Pancreas (tissue), 10 donors: ENCODE measurements at regions not wholly inside any gene's neighbourhood (a gene's known extent, or its start where the extent isn't known, plus 50 kb on each side); places are given as distances from the start of the nearest gene placed in this dataset.

Experiments used
- ATAC-seq, 4 donors: fragments of 200-7000 bp; cut with Tn5 transposase; one replicate each; pipeline versions ENCODE4 v1.8.0 to v1.9.1; 2020; ENCODE audit warnings: mild to moderate bottlenecking in 4 of 4, moderate library complexity in 4 of 4
- DNase-seq, 6 donors: peaks; one replicate each; pipeline ENCODE4 v3.0.0-alpha.2; 2020
- FAIRE-seq: peaks from 2 replicates; lab custom pipeline; 2012; peaks lifted over from hg19 to GRCh38; lab: Jason Lieb, UNC
- H3K27ac ChIP-seq, 4 donors: fragments of 200-600 bp; sonication (generic); 1 replicate in 3 of 4; 2 replicates in 1 of 4; pipeline versions ENCODE4 v1.5.0 to v1.8.0; 2020
- H3K27me3 ChIP-seq, 4 donors: fragments of 200-600 bp; one replicate each; pipeline ENCODE4 v1.8.0; 2021
- H3K36me3 ChIP-seq, 3 donors: fragments of 200-600 bp; sonication (generic) in 1 of 3; one replicate each; pipeline versions ENCODE4 v1.5.0 to v1.8.0; 2020 to 2021
- H3K4me1 ChIP-seq, 3 donors: fragments of 200-600 bp; one replicate each; pipeline ENCODE4 v1.8.0; 2021
- H3K4me3 ChIP-seq, 4 donors: fragments of 200-600 bp; sonication (generic) in 2 of 4; one replicate each; pipeline versions ENCODE4 v1.5.0 to v1.8.0; 2020 to 2021
- H3K9me3 ChIP-seq, 4 donors: fragments of 200-600 bp; one replicate each; pipeline ENCODE4 v1.8.0; 2021
- CTCF ChIP-seq, 4 donors: fragments of 200-600 bp; sonication (generic) in 3 of 4; IDR thresholded peaks; one replicate each; pipeline versions ENCODE4 v1.5.0 to v1.8.0; 2021; ENCODE audit warnings: antibody characterized with exemption in 4 of 4
- WGBS, 2 donors: extraction: QIAGEN DNeasy Blood & Tissue Kit; methylation state at CpG; one replicate each; pipeline ENCODE4 v1.1.7; 2013; 5-methylcytosine and 5-hydroxymethylcytosine counted together
- intact Hi-C, 3 donors: fragments of 100-400 bp; cut with DNase I; formaldehyde crosslinking; loops; one replicate each; pipeline versions ENCODE4 v1.11.1 to v1.14.2; 2022
- donor health status: healthy with polysubstance abuse.
- donor health status: DM: no; HTN: no; CAD: no; lungs with moderate emphysema.
- donor health status: DM: no; HTN: no; CAD: no.
- donor health status: control.
- donor health status: control.
- donor health status: Bipolar disorder and iron deficiency.
- donor health status: DM: yes; HTN: yes; CAD: no.
- donor health status: DM: no; HTN: no; CAD: no.
- donor health status: DM: no; HTN: no; CAD: no.
- donor health status: DM: yes; HTN: yes; CAD: no.

- DNase-seq (no peak), ATAC-seq (no peak), FAIRE-seq (no peak)
- H3K36me3 ChIP-seq, result no peaks in the 10 kb centered on the region
- no peak for TF ChIP-seq CTCF (IDR thresholded peaks at IDR 0.05)
- WGBS, 2 donors, result 37 to 45% methylated on average over 6 of the region's 6 CpGs
- H3K4me3 ChIP-seq, result no peak overlapping the region
- H3K27me3 ChIP-seq, result peaks cover 0 to 17% (median 1%) of the 10 kb centered on the region in 4 donors
- H3K4me1 ChIP-seq, result no peaks in the 10 kb centered on the region
- no peaks in the 10 kb centered on the region for H3K9me3 ChIP-seq
- intact Hi-C loops, result no loop called here
- no peak overlapping the region for H3K27ac ChIP-seq
Observed at GRCh38 chr12:127780881-127781280, 486.1 kb upstream of the TMEM132C start.

- no peaks in the 10 kb centered on the region for H3K9me3 ChIP-seq
- peaks cover 0 to 17% (median 1%) of the 10 kb centered on the region in 4 donors for H3K27me3 ChIP-seq
- intact Hi-C loops, result no loop called here
- TF ChIP-seq CTCF (IDR thresholded peaks at IDR 0.05), result no peak
- ATAC-seq (no peak), FAIRE-seq (no peak), DNase-seq (no peak)
- H3K36me3 ChIP-seq, result no peaks in the 10 kb centered on the region
- H3K4me3 ChIP-seq, result no peak overlapping the region
- H3K27ac ChIP-seq, result no peak overlapping the region
- H3K4me1 ChIP-seq, result no peaks in the 10 kb centered on the region
- WGBS, 2 donors, result 34 to 38% methylated on average over 5 of the region's 5 CpGs
Observed at GRCh38 chr12:127781336-127781735, 485.6 kb upstream of the TMEM132C start.

- no peak for ATAC-seq
- H3K4me1 ChIP-seq, result no peaks in the 10 kb centered on the region
- no peak overlapping the region for H3K27ac ChIP-seq
- peaks cover 0 to 17% (median 0%) of the 10 kb centered on the region in 4 donors for H3K27me3 ChIP-seq
- no peak overlapping the region for H3K4me3 ChIP-seq
- H3K9me3 ChIP-seq, result no peaks in the 10 kb centered on the region
- FAIRE-seq, result no peak
- no peak for TF ChIP-seq CTCF (IDR thresholded peaks at IDR 0.05)
- WGBS, 2 donors, result 46 to 51% methylated on average over 5 of the region's 5 CpGs
- H3K36me3 ChIP-seq, result no peaks in the 10 kb centered on the region
- no peak for DNase-seq
- intact Hi-C loops, result no loop called here
Observed at GRCh38 chr12:127785540-127785939, 481.4 kb upstream of the TMEM132C start.

GRCh38 chr12:127785986-127786590 is 480.9 kb upstream of the TMEM132C start:
- Histone ChIP-seq H3K9me3 (no peaks in the 10 kb centered on the region), H3K27ac (no peak overlapping the region), H3K36me3 (no peaks in the 10 kb centered on the region), H3K4me1 (no peaks in the 10 kb centered on the region), H3K4me3 (no peak overlapping the region), H3K27me3 (peaks cover 0 to 14% (median 0%) of the 10 kb centered on the region in 4 donors)
- no peak for DNase-seq
- no peak for FAIRE-seq
- no peak for TF ChIP-seq CTCF (IDR thresholded peaks at IDR 0.05)
- intact Hi-C loops, result no loop called here
- WGBS, 2 donors, result 30 to 44% methylated on average over 8 of the region's 8 CpGs
- ATAC-seq, result no peak

GRCh38 chr12:127787544-127787943 is 479.4 kb upstream of the TMEM132C start:
- Histone ChIP-seq H3K9me3 (no peaks in the 10 kb centered on the region), H3K4me3 (no peak overlapping the region), H3K27me3 (peaks cover 0 to 6% (median 0%) of the 10 kb centered on the region in 4 donors), H3K27ac (no peak overlapping the region), H3K4me1 (no peaks in the 10 kb centered on the region), H3K36me3 (no peaks in the 10 kb centered on the region)
- WGBS, 2 donors, result 79 to 85% methylated on average over 19 of the region's 19 CpGs
- no peak for TF ChIP-seq CTCF (IDR thresholded peaks at IDR 0.05)
- ATAC-seq, result no peak
- DNase-seq, result no peak
- intact Hi-C loops, result no loop called here
- FAIRE-seq, result no peak
